ENCODE measurements at regions not wholly inside any gene's neighbourhood (a gene's known extent, or its start where the extent isn't known, plus 50 kb on each side); places are given as distances from the start of the nearest gene placed in this dataset.

- no TSS peak for BruUV-seq (replicated peaks)
- TF ChIP-seq CTCF (IDR thresholded peaks at IDR 0.05; ENCODE audit: unreplicated experiment) = no peak
- POLR2A ChIA-PET = interaction anchor here (0.5 kb wide), 1 partner anchor 14 kb away, joined by 3 read pairs; no protein-coding TSS in a partner anchor
Observed at GRCh38 chr4:138645289-138645688, 370.3 kb upstream of the NOCT start.

GRCh38 chr4:138644322-138644721, 371.3 kb upstream of the NOCT start:
- intact Hi-C loops (cut with micrococcal nuclease) = no loop called here
- TF ChIP-seq CTCF (IDR thresholded peaks at IDR 0.05; ENCODE audit: unreplicated experiment) = no peak
- no peak for DNase-seq (ENCODE audit: unreplicated experiment)
- Mint-ChIP-seq H3K27me3 (ENCODE audit: insufficient read depth, unreplicated experiment) (no peaks in the 10 kb centered on the region), H3K4me1 (ENCODE audit: insufficient read depth, unreplicated experiment) (peaks cover 24% of the 10 kb centered on the region), H3K36me3 (ENCODE audit: insufficient read depth, unreplicated experiment) (no peaks in the 10 kb centered on the region), H3K4me3 (ENCODE audit: unreplicated experiment) (no peak overlapping the region), H3K27ac (ENCODE audit: low read depth, unreplicated experiment) (no peak overlapping the region), H3K9me3 (ENCODE audit: unreplicated experiment) (no peaks in the 10 kb centered on the region)
- BruUV-seq (replicated peaks) = no TSS peak
- CTCF ChIA-PET = interaction anchor here (0.7 kb wide), 1 partner anchor 279 kb away, joined by 4 read pairs; no protein-coding TSS in a partner anchor
- POLR2A ChIA-PET = no interaction called here

More at GRCh38 chr4:138645289-138645688, 370.3 kb upstream of the NOCT start:
- Mint-ChIP-seq H3K4me1 (ENCODE audit: insufficient read depth, unreplicated experiment) (peaks cover 24% of the 10 kb centered on the region), H3K4me3 (ENCODE audit: unreplicated experiment) (no peak overlapping the region), H3K36me3 (ENCODE audit: insufficient read depth, unreplicated experiment) (no peaks in the 10 kb centered on the region), H3K27me3 (ENCODE audit: insufficient read depth, unreplicated experiment) (no peaks in the 10 kb centered on the region), H3K27ac (ENCODE audit: low read depth, unreplicated experiment) (no peak overlapping the region), H3K9me3 (ENCODE audit: unreplicated experiment) (no peaks in the 10 kb centered on the region)
- intact Hi-C loops (cut with micrococcal nuclease) = no loop called here
- DNase-seq (ENCODE audit: unreplicated experiment) = peak; percentile 47
- CTCF ChIA-PET = no interaction called here

GRCh38 chr4:138643827-138644226, 371.8 kb upstream of the NOCT start:
- ChIA-PET CTCF (no interaction called here), POLR2A (interaction anchor here (0.6 kb wide), 1 partner anchor 73 kb away, joined by 3 read pairs; no protein-coding TSS in a partner anchor)
- no TSS peak for BruUV-seq (replicated peaks)
- no peak overlapping the region for H3K4me3 Mint-ChIP-seq (ENCODE audit: unreplicated experiment)
- no peaks in the 10 kb centered on the region for H3K27me3 Mint-ChIP-seq (ENCODE audit: insufficient read depth, unreplicated experiment)
- H3K9me3 Mint-ChIP-seq (ENCODE audit: unreplicated experiment) = no peaks in the 10 kb centered on the region
- no peaks in the 10 kb centered on the region for H3K36me3 Mint-ChIP-seq (ENCODE audit: insufficient read depth, unreplicated experiment)
- no peak for DNase-seq (ENCODE audit: unreplicated experiment)
- TF ChIP-seq CTCF (IDR thresholded peaks at IDR 0.05; ENCODE audit: unreplicated experiment) = no peak
- H3K4me1 Mint-ChIP-seq (ENCODE audit: insufficient read depth, unreplicated experiment) = peaks cover 24% of the 10 kb centered on the region
- H3K27ac Mint-ChIP-seq (ENCODE audit: low read depth, unreplicated experiment) = no peak overlapping the region
- intact Hi-C loops (cut with micrococcal nuclease) = no loop called here

GRCh38 chr4:138639018-138639741, 376.4 kb upstream of the NOCT start:
- DNase-seq (ENCODE audit: unreplicated experiment) = peak; percentile 24
- no peak overlapping the region for H3K27ac Mint-ChIP-seq (ENCODE audit: low read depth, unreplicated experiment)
- ChIA-PET POLR2A (no interaction called here), CTCF (interaction anchor here (0.7 to 1.7 kb wide), 4 partner anchors 13 to 299 kb away, joined by 3 to 10 read pairs (median 3); no protein-coding TSS in a partner anchor)
- H3K4me3 Mint-ChIP-seq (ENCODE audit: unreplicated experiment) = no peak overlapping the region
- no peaks in the 10 kb centered on the region for H3K9me3 Mint-ChIP-seq (ENCODE audit: unreplicated experiment)
- H3K27me3 Mint-ChIP-seq (ENCODE audit: insufficient read depth, unreplicated experiment) = no peaks in the 10 kb centered on the region
- no peaks in the 10 kb centered on the region for H3K36me3 Mint-ChIP-seq (ENCODE audit: insufficient read depth, unreplicated experiment)
- no peak for TF ChIP-seq CTCF (IDR thresholded peaks at IDR 0.05; ENCODE audit: unreplicated experiment)
- no TSS peak for BruUV-seq (replicated peaks)
- H3K4me1 Mint-ChIP-seq (ENCODE audit: insufficient read depth, unreplicated experiment) = peaks cover 9% of the 10 kb centered on the region
- intact Hi-C loops (cut with micrococcal nuclease) = no loop called here

Measured in MCF 10A (cell line).